ENCODE measurements at regions not wholly inside any gene's neighbourhood (a gene's known extent, or its start where the extent isn't known, plus 50 kb on each side); places are given as distances from the start of the nearest gene placed in this dataset.

DNA sequence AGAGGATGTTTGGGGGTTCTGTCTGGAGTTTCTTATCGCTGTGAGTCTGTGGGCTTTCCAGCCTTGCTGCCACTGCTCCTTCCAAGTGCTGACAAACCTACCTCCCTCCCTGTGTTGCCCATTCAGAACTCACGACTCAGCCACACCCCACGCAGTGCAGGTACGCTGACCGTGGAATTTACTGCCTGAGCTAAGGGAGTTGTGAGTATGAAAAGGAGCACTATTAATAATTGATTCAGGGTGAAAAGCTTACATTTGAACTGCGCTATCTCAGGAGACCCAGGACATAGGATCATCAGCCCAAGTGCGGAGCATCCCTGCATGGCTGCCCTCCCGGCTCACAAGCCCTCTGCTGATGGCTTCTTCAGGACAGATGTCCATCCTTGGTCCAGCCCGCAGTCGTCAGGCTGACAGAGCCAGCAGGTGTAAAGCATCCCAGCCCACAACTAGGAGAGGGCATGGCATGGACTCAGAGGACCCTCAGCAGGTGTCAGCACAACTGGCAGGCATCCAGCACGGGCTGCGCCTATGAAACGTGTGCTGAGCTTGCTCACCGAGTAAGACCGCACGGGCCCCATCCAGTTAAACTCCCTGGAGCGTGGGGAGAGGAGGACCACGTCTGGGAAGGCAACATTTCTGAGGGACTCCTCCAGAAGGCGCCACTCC is 244.0 kb downstream of the COL4A1 start:
- Histone ChIP-seq H3K4me3 (ENCODE audit: low read depth in 1 of 2, low read length in 2 of 2) (no peak overlapping the region), H3K4me1 (ENCODE audit: insufficient read depth, low read length) (peaks cover 3% of the 10 kb centered on the region), H3K9me3 (ENCODE audit: low read length) (no peaks in the 10 kb centered on the region), H3K27me3 (ENCODE audit: control insufficient read depth in 1 of 2, insufficient read depth in 2 of 2, low read length in 2 of 2) (no peaks in the 10 kb centered on the region), H3K36me3 (ENCODE audit: insufficient read depth, low read length) (no peaks in the 10 kb centered on the region), H3K27ac (ENCODE audit: low read depth, low read length) (no peak overlapping the region), H3K9ac (ENCODE audit: low read length) (no peak overlapping the region)

DNA sequence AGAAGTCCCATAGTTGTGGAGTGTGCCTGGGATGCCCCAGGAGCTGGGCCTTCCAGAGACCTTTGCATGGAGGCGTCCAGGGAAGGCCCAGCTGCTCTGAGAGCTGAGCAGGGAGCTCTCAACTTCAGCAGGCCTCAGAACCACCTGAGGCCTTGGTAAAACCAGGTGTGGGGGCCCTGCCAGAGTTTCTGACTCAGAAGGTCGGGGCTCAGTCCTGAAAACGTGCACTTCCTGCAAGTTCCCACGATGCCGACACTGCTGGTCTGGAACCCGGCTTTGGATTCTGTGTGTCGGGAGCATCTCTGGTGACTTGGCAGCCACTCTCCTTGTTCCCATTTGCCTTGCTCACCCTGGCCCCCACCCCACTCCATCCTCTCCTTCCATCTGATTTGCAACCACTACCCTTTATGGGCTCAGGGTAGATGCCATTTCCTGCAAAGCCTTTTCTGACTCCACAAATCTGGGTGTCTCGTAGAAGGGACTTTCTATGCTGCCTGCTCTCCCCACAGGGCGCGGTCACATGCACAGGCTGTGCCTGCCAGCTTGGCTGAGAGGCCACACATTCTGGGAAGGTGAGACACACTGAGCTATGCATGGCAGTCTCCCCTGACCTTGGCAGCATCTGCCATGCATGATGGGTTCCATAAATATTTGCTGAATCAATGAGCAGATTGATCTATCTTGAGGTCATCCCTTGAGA is 244.7 kb downstream of the COL4A1 start:
- H3K9ac ChIP-seq (ENCODE audit: low read length): no peak overlapping the region

GRCh38 chr13:110061270-110061669 is 245.7 kb downstream of the COL4A1 start:
- peaks cover 3% of the 10 kb centered on the region for H3K4me1 ChIP-seq (ENCODE audit: insufficient read depth, low read length)
- no peak overlapping the region for H3K4me3 ChIP-seq (ENCODE audit: low read depth in 1 of 2, low read length in 2 of 2)
- no peaks in the 10 kb centered on the region for H3K9me3 ChIP-seq (ENCODE audit: low read length)
- H3K36me3 ChIP-seq (ENCODE audit: insufficient read depth, low read length): no peaks in the 10 kb centered on the region
- H3K27me3 ChIP-seq (ENCODE audit: control insufficient read depth in 1 of 2, insufficient read depth in 2 of 2, low read length in 2 of 2): no peaks in the 10 kb centered on the region
- no peak overlapping the region for H3K27ac ChIP-seq (ENCODE audit: low read depth, low read length)
- H3K9ac ChIP-seq (ENCODE audit: low read length): no peak overlapping the region

More for the DNA sequence above, 244.7 kb downstream of the COL4A1 start:
- no peak overlapping the region for H3K27ac ChIP-seq (ENCODE audit: low read depth, low read length)
- no peaks in the 10 kb centered on the region for H3K9me3 ChIP-seq (ENCODE audit: low read length)
- H3K4me1 ChIP-seq (ENCODE audit: insufficient read depth, low read length): peaks cover 3% of the 10 kb centered on the region
- H3K4me3 ChIP-seq (ENCODE audit: low read depth in 1 of 2, low read length in 2 of 2): no peak overlapping the region
- H3K27me3 ChIP-seq (ENCODE audit: control insufficient read depth in 1 of 2, insufficient read depth in 2 of 2, low read length in 2 of 2): no peaks in the 10 kb centered on the region
- H3K36me3 ChIP-seq (ENCODE audit: insufficient read depth, low read length): no peaks in the 10 kb centered on the region

- Histone ChIP-seq H3K27me3 (ENCODE audit: control insufficient read depth in 1 of 2, insufficient read depth in 2 of 2, low read length in 2 of 2) (no peaks in the 10 kb centered on the region), H3K9me3 (ENCODE audit: low read length) (no peaks in the 10 kb centered on the region), H3K27ac (ENCODE audit: low read depth, low read length) (no peak overlapping the region), H3K9ac (ENCODE audit: low read length) (no peak overlapping the region), H3K4me1 (ENCODE audit: insufficient read depth, low read length) (peaks cover 3% of the 10 kb centered on the region), H3K4me3 (ENCODE audit: low read depth in 1 of 2, low read length in 2 of 2) (no peak overlapping the region), H3K36me3 (ENCODE audit: insufficient read depth, low read length) (no peaks in the 10 kb centered on the region)
These were observed 249.9 kb downstream of the COL4A1 start for GRCh38 chr13:110057052-110057451.

- H3K36me3 ChIP-seq (ENCODE audit: insufficient read depth, low read length): no peaks in the 10 kb centered on the region
- H3K4me1 ChIP-seq (ENCODE audit: insufficient read depth, low read length): peaks cover 3% of the 10 kb centered on the region
- no peak overlapping the region for H3K4me3 ChIP-seq (ENCODE audit: low read depth in 1 of 2, low read length in 2 of 2)
- no peaks in the 10 kb centered on the region for H3K27me3 ChIP-seq (ENCODE audit: control insufficient read depth in 1 of 2, insufficient read depth in 2 of 2, low read length in 2 of 2)
- H3K9me3 ChIP-seq (ENCODE audit: low read length): no peaks in the 10 kb centered on the region
- H3K27ac ChIP-seq (ENCODE audit: low read depth, low read length): no peak overlapping the region
- H3K9ac ChIP-seq (ENCODE audit: low read length): no peak overlapping the region
These were observed 250.3 kb downstream of the COL4A1 start for GRCh38 chr13:110056640-110057039.

- no peak overlapping the region for H3K9ac ChIP-seq (ENCODE audit: low read length)
- no peaks in the 10 kb centered on the region for H3K36me3 ChIP-seq (ENCODE audit: insufficient read depth, low read length)
These were observed 251.9 kb downstream of the COL4A1 start for GRCh38 chr13:110055089-110055488.

GRCh38 chr13:110054041-110054440 is 252.9 kb downstream of the COL4A1 start:
- Histone ChIP-seq H3K36me3 (ENCODE audit: insufficient read depth, low read length) (no peaks in the 10 kb centered on the region), H3K27me3 (ENCODE audit: control insufficient read depth in 1 of 2, insufficient read depth in 2 of 2, low read length in 2 of 2) (no peaks in the 10 kb centered on the region), H3K27ac (ENCODE audit: low read depth, low read length) (no peak overlapping the region), H3K4me1 (ENCODE audit: insufficient read depth, low read length) (peaks cover 3% of the 10 kb centered on the region), H3K9ac (ENCODE audit: low read length) (no peak overlapping the region), H3K4me3 (ENCODE audit: low read depth in 1 of 2, low read length in 2 of 2) (no peak overlapping the region), H3K9me3 (ENCODE audit: low read length) (no peaks in the 10 kb centered on the region)

More at GRCh38 chr13:110055089-110055488, 251.9 kb downstream of the COL4A1 start:
- Histone ChIP-seq H3K9me3 (ENCODE audit: low read length) (no peaks in the 10 kb centered on the region), H3K27me3 (ENCODE audit: control insufficient read depth in 1 of 2, insufficient read depth in 2 of 2, low read length in 2 of 2) (no peaks in the 10 kb centered on the region), H3K27ac (ENCODE audit: low read depth, low read length) (no peak overlapping the region), H3K4me3 (ENCODE audit: low read depth in 1 of 2, low read length in 2 of 2) (no peak overlapping the region), H3K4me1 (ENCODE audit: insufficient read depth, low read length) (peaks cover 3% of the 10 kb centered on the region)

DNA sequence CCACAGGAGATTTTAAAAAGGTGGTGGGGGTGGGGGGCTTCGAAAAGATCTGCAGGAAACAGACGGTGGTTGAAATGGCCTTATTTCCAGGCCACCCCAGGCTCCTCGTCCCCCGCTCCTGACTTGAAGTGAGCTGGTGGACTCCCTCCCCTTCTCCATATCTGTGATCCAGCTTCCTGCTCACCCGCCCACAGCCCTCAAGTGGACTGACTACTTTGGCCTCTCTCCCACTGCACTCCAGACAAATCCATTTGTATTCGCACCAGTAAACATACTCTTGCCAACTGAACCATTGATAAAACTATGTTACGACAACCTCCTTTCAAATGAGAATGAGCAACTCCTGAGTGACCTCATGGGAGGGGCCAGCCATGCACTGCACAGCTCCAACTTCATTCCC is 259.5 kb downstream of the COL4A1 start:
- Histone ChIP-seq H3K4me3 (ENCODE audit: low read depth in 1 of 2, low read length in 2 of 2) (no peak overlapping the region), H3K4me1 (ENCODE audit: insufficient read depth, low read length) (no peaks in the 10 kb centered on the region), H3K27me3 (ENCODE audit: control insufficient read depth in 1 of 2, insufficient read depth in 2 of 2, low read length in 2 of 2) (no peaks in the 10 kb centered on the region), H3K9me3 (ENCODE audit: low read length) (no peaks in the 10 kb centered on the region), H3K27ac (ENCODE audit: low read depth, low read length) (no peak overlapping the region), H3K36me3 (ENCODE audit: insufficient read depth, low read length) (no peaks in the 10 kb centered on the region), H3K9ac (ENCODE audit: low read length) (no peak overlapping the region)

GRCh38 chr13:110046811-110047210 is 260.1 kb downstream of the COL4A1 start:
- H3K9me3 ChIP-seq (ENCODE audit: low read length): no peaks in the 10 kb centered on the region
- H3K4me1 ChIP-seq (ENCODE audit: insufficient read depth, low read length): no peaks in the 10 kb centered on the region
- H3K9ac ChIP-seq (ENCODE audit: low read length): no peak overlapping the region
- H3K36me3 ChIP-seq (ENCODE audit: insufficient read depth, low read length): no peaks in the 10 kb centered on the region
- no peak overlapping the region for H3K4me3 ChIP-seq (ENCODE audit: low read depth in 1 of 2, low read length in 2 of 2)
- no peak overlapping the region for H3K27ac ChIP-seq (ENCODE audit: low read depth, low read length)
- no peaks in the 10 kb centered on the region for H3K27me3 ChIP-seq (ENCODE audit: control insufficient read depth in 1 of 2, insufficient read depth in 2 of 2, low read length in 2 of 2)

- H3K4me3 ChIP-seq (ENCODE audit: low read depth in 1 of 2, low read length in 2 of 2): no peak overlapping the region
- H3K4me1 ChIP-seq (ENCODE audit: insufficient read depth, low read length): no peaks in the 10 kb centered on the region
- no peak overlapping the region for H3K9ac ChIP-seq (ENCODE audit: low read length)
- H3K9me3 ChIP-seq (ENCODE audit: low read length): no peaks in the 10 kb centered on the region
- H3K27me3 ChIP-seq (ENCODE audit: control insufficient read depth in 1 of 2, insufficient read depth in 2 of 2, low read length in 2 of 2): no peaks in the 10 kb centered on the region
- no peak overlapping the region for H3K27ac ChIP-seq (ENCODE audit: low read depth, low read length)
- no peaks in the 10 kb centered on the region for H3K36me3 ChIP-seq (ENCODE audit: insufficient read depth, low read length)
These were observed 259.5 kb upstream of the IRS2 start for GRCh38 chr13:110045919-110046318.

DNA sequence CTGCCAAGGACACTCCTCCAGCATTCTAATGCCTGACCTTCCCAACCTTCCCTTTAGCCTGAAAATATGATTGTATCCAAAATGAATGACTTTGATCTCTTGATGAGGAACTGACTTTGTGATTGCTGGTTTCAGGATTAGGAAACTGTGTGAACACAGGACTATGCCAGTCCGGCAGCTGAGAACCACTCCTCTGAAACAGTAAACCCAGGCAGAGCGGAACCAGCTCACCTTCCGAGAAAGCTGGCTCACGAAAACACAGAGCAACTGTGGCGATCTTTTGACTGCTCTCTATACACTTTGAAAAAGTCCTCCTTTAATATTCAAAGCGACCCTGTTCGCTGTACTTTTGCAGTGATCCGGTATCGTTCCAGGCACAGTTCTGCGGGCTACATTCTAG is 258.8 kb upstream of the IRS2 start:
- Histone ChIP-seq H3K9ac (ENCODE audit: low read length) (no peak overlapping the region), H3K36me3 (ENCODE audit: insufficient read depth, low read length) (no peaks in the 10 kb centered on the region), H3K27ac (ENCODE audit: low read depth, low read length) (no peak overlapping the region), H3K4me1 (ENCODE audit: insufficient read depth, low read length) (no peaks in the 10 kb centered on the region), H3K27me3 (ENCODE audit: control insufficient read depth in 1 of 2, insufficient read depth in 2 of 2, low read length in 2 of 2) (no peaks in the 10 kb centered on the region), H3K4me3 (ENCODE audit: low read depth in 1 of 2, low read length in 2 of 2) (no peak overlapping the region), H3K9me3 (ENCODE audit: low read length) (no peaks in the 10 kb centered on the region)
